NB4 (cell line): ENCODE measurements at regions not wholly inside any gene's neighbourhood (a gene's known extent, or its start where the extent isn't known, plus 50 kb on each side); places are given as distances from the start of the nearest gene placed in this dataset.

Experiments
- CTCF ChIP-seq: IDR thresholded peaks from one replicate; pipeline ENCODE4 v1.5.1; 2012; ENCODE audit warnings: low read depth, low read length
- MAX ChIP-seq: IDR thresholded peaks from 2 replicates; pipeline ENCODE4 v1.6.1; 2011; ENCODE audit warnings: low read depth, low read length
- POLR2A ChIP-seq: IDR thresholded peaks from 2 replicates; pipeline ENCODE4 v1.6.1; 2011; ENCODE audit warnings: mild to moderate bottlenecking; ENCODE audit not compliant: insufficient read length; ENCODE audit errors: extremely low read depth

DNA sequence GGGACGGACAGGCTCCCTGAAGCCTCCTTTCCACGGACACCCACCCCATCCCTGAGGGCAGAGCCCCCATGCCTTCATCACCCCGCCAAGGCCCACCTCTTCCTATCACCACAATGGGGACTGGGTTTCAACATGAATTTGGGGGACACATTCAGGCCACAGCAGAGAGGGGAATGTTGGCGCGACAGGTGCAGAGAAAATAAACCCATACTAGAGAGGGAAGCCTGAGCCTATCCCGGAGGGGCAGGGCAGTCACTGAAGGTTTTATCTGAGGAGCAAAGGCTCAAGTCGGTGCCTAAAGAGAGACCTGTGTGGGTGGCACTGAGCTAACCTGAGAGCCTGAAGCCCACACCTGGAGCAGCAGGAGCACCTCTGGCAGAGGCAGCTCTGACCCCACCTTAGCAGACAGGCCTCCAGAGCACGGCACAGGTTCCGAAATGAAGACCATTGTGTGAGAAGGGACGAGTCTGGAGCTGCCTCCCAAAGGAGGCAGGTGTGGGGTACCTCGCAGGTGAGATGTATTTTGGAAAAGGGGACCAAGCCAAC lies 180.6 kb upstream of the PDE10A start:
- TF ChIP-seq MAX = no peak
- no peak for TF ChIP-seq CTCF
- no peak for TF ChIP-seq POLR2A
